HG03039 (cell line): ENCODE measurements at regions not wholly inside any gene's neighbourhood (a gene's known extent, or its start where the extent isn't known, plus 50 kb on each side); places are given as distances from the start of the nearest gene placed in this dataset.

Source experiments
- ATAC-seq: cut with Tn5 transposase; IDR thresholded peaks from one replicate; pipeline ENCODE4 v1.9.1; 2021; ENCODE audit warnings: mild to moderate bottlenecking, moderate library complexity; ENCODE audit not compliant: unreplicated experiment

- no peak for ATAC-seq
Observed at GRCh38 chr3:31367518-31367917, 165.2 kb upstream of the STT3B start.

- ATAC-seq: no peak
Observed at GRCh38 chr3:31369637-31370379, 162.9 kb upstream of the STT3B start.

- ATAC-seq: no peak
Observed at GRCh38 chr3:31370380-31370666, 162.4 kb upstream of the STT3B start.

GRCh38 chr3:31370681-31371080, 162.0 kb upstream of the STT3B start:
- no peak for ATAC-seq

GRCh38 chr3:31371484-31372177, 161.1 kb upstream of the STT3B start:
- no peak for ATAC-seq

GRCh38 chr3:31373681-31374080, 159.0 kb upstream of the STT3B start:
- no peak for ATAC-seq

GRCh38 chr3:31377045-31377642, 155.6 kb upstream of the STT3B start:
- ATAC-seq: no peak

- ATAC-seq: no peak
Observed at GRCh38 chr3:31378231-31378630, 154.5 kb upstream of the STT3B start.

- no peak for ATAC-seq
Observed at GRCh38 chr3:31379598-31379997, 153.1 kb upstream of the STT3B start.

- ATAC-seq: no peak
Observed at GRCh38 chr3:31382856-31383255, 149.9 kb upstream of the STT3B start.

GRCh38 chr3:31384117-31384516, 148.6 kb upstream of the STT3B start:
- ATAC-seq: no peak

GRCh38 chr3:31389939-31390338, 142.8 kb upstream of the STT3B start:
- no peak for ATAC-seq

GRCh38 chr3:31390466-31390865, 142.3 kb upstream of the STT3B start:
- ATAC-seq: no peak

- ATAC-seq: no peak
Observed at GRCh38 chr3:31391150-31391549, 141.6 kb upstream of the STT3B start.

GRCh38 chr3:31392568-31392967, 140.2 kb upstream of the STT3B start:
- ATAC-seq: peak; percentile 70

- no peak for ATAC-seq
Observed at GRCh38 chr3:31399271-31399670, 133.5 kb upstream of the STT3B start.

- ATAC-seq: no peak
Observed at GRCh38 chr3:31402117-31402516, 130.6 kb upstream of the STT3B start.

- ATAC-seq: no peak
Observed at GRCh38 chr3:31403197-31403596, 129.5 kb upstream of the STT3B start.

GRCh38 chr3:31404871-31405270, 127.9 kb upstream of the STT3B start:
- ATAC-seq: no peak

- no peak for ATAC-seq
Observed at GRCh38 chr3:31405515-31405914, 127.2 kb upstream of the STT3B start.

GRCh38 chr3:31406896-31407295, 125.8 kb upstream of the STT3B start:
- no peak for ATAC-seq

- no peak for ATAC-seq
Observed at GRCh38 chr3:31407665-31408064, 125.1 kb upstream of the STT3B start.
